ENCODE measurements at regions not wholly inside any gene's neighbourhood (a gene's known extent, or its start where the extent isn't known, plus 50 kb on each side); places are given as distances from the start of the nearest gene placed in this dataset.
"Not testable (repeated sequence)": the region's sequence is repeated elsewhere in the genome, so short reads cannot be mapped to it uniquely, and the experiment has no call there.

DNA sequence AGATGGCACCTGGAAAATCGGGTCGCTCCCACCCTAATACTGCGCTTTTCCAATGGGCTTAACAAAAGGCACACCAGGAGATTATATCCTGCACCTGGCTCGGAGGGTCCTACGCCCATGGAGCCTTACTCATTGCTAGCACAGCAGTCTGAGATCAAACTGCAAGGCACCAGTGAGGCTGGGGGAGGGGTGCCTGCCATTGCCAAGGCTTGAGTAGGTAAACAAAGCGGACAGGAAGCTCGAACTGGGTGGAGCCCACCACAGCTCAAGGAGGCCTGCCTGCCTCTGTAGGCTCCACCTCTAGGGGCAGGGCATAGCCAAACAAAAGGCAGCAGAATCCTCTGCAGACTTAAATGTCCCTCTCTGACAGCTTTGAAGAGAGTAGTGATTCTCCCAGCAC lies 814.8 kb downstream of the SEMA5A start:
- not testable (repeated sequence) for DNase-seq

DNA sequence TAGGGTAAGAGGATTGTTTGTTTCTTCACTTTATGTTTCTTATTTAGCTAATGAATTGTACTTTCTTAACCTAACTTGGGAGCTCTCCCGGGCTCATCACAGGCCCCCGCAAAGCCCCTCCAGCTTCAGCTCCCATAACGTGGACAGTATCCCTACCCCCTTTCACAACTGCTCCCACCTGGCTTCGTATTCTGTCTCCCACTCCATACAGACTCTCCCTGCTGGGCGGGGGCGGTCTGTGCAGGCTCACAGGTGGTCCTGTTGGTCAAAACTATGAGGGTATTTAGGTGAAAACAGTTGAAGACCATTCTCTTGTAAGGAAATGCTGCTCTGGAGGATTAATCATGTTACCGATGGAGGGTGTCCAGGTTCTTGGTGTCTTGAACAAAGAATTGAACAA lies 805.3 kb downstream of the SEMA5A start:
- no peak for DNase-seq

DNA sequence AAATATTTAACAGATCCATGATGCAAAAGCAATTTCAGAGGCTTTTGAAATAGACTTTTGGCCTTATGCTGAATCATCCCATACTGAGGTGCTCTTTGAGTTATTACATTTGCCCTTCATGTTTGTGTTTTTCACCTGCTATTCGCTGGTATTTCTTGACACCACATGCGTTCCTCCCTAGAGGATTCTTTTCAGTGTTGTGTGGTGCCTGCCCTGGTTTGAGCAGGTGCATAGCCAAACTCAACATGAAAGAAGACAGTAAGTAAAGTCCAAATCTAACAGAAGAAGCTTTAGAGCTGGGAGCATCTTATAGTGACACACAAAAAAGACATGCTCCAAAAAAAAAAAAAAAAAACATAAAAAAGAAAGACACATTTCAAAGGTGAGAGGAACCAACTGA lies 796.3 kb downstream of the SEMA5A start:
- DNase-seq = no peak

DNA sequence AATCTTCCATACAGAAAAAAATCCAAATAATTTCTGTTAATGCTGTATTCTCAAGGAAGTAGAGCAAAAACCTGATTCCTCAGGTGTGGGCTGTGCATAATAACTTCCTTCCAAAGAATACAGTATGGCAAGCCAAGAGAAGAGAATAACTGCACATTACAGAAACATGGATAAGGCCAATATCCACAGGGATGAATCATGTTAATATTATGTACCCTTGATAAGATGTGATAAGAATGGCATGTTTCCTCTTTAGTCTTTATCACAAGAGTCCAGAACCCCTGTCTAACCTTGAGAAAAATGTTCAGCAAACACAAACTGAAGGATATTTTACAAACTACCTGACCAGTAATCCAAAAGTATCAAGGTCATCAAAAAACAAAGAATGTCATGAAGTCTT lies 795.8 kb downstream of the SEMA5A start:
- DNase-seq = no peak

DNA sequence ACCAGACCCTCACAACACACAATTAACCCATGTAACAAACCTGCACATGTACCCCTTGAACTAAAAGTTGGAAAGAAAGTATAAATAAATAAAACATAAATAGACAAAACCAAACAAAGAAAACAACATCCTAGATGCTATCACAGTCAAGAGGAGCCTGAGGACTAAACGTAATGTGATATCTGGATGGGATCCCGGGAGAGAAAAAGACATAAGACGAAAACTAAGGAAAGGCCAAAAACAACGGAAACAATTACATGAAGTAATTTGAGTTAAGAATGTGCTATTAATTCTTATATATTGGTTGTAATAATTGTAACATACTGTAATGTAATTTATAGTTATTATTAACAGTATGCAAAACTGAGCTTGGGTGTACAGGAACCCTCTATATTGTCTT lies 793.9 kb downstream of the SEMA5A start:
- DNase-seq = no peak

DNA sequence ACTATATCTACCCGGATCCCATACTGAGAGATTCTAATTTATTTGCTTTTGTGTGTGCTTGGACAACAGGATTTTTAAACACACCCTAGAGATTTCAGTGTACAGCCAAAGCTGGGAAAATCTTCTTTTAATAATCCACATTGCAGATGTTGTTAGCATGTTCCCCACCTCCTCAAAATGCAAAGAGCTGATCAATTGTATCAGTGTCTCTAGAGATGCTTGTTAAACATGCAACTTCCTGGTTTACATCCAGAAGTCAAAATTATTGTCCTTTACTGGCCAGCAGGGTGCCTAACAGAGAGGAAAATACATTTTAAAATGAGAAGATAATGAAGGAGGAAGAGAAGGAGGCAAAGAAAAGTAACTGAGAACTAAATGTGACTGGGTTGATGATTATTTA lies 793.3 kb downstream of the SEMA5A start:
- no peak for DNase-seq

DNA sequence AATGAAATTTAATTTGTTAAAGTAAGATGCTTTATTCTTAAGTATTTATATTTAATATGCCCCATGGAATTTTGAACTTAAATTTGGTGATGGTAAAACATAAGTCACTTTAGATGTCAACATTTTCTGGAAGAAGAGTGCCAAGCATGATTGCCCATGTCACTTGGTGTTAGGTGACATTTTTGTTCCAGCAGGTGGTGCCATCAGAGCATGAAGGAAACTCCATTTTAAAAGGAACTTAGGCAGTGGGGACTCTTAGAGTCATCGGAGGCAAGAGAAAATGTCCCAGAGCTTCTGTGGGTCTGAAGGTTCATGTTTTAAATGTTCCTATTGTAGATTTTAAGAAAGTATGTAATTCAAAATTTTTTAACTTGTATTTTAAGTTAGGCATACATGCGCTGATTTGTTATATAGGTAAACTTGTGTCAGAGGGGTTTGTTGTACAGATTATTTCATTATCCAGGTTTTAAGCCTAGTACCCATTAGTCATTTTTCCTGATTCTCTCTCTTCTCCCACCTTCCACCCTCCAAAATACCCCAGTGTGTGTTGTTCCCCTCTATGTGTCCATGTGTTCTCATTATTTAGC lies 789.3 kb downstream of the SEMA5A start:
- no peak for DNase-seq

DNA sequence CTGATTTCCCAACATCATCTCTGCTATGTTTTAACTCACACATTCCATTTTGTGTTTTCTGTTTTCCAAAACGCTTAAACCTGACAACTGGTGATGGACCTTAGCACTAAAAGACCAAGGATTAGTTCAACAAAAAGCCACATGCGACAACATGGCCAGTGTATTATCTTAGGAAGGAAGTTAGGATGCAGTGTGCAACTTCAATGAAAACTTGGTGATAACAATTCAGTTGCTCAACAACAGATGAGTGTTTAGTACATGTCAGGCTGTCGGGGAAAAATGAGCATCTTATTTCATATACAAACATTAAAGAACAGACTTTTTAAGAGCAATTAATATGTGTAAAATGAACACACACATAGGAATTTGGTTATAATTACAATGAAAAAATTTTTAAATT lies 780.0 kb downstream of the SEMA5A start:
- no peak for DNase-seq

DNA sequence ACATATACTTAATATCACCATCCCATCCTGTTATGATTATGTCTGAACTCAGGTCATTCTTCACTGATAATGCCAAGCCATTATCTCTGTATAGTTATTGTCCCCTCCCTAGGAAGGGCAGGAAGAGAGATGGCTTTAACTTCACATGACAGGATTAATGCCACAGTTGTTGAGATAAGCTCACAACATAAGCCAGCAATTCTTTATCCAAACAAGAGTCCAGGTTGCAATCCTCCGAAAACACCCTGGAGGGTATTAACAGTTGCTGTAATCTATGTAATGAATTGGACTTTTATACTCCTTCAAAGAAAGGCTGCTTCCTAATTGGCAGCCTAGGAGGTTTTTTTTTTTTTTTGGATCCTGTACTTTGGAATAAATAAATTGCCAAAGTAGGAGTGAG lies 779.4 kb downstream of the SEMA5A start:
- no peak for DNase-seq

DNA sequence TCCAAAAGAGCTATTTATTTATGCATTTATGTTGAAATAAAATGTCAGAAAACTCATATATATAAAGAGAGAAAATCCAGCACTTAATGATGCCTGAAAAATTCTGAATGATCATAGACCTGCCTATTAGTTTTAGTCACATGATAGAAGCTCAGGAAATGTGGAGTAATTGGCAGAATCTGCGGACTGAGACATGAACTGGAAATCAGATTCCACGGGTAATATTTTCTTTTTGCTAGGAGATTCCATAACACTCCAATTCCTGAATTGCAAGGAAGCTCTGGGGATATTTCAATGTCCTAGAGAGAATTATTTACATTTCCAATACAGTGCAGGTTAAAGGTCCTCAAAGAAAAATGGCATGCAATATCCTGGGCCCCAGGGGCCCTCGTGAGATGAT lies 778.8 kb downstream of the SEMA5A start:
- no peak for DNase-seq

DNA sequence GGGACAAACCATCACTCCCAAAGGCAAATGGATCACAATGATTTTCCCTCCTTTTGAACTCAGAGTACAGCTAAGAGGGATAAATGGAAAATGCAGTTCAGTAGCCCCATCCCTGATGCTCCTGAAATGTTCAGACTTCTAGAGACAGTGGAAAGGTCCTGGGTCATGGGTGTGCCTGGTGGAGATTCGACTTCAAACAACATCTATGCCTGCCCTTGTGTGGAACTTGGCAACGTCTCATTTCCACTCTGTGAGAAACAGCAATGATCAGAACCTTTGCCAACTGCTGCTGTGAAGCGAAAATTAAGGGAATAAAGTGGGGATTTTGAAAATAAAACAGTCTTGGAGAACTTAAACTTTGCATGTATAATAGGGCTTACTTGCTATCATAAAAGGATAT lies 778.1 kb downstream of the SEMA5A start:
- no peak for DNase-seq

DNA sequence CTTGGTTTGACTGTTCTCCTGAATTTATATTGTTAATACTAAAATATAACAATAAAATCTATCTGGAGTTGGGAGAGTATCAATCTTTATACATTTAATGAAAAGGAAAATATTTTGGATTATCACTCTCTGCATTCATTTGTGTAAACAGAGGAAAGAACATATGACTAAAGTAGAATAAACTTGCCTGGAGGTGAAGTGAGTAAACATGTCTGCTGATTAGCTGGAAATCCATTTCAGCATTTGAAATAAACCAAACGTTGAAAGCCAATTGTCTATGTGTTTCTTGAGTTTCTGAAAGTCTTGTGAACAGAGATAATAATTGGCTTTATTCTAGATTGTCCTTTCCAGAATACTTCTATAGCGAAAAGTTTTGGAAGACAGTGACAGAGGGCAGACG lies 776.2 kb downstream of the SEMA5A start:
- DNase-seq = no peak

DNA sequence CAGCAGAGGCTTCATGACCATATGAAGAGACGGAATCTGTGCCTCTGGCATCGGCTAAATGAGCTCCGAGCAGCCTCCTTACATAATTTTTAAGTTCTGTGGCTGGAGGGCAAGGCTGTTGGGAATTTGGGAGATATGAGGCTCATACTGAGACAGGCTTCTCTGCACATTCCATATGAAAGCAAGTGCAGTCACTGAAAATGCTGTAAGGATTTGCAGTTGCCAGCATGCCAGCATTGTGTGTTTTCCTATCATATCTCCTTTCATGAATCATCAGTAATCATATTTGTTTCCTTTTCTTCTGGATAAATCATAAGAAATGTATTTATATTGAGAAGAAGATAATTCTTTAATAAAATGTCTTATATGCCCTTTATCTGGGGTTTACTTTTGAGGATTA lies 775.4 kb downstream of the SEMA5A start:
- no peak for DNase-seq

DNA sequence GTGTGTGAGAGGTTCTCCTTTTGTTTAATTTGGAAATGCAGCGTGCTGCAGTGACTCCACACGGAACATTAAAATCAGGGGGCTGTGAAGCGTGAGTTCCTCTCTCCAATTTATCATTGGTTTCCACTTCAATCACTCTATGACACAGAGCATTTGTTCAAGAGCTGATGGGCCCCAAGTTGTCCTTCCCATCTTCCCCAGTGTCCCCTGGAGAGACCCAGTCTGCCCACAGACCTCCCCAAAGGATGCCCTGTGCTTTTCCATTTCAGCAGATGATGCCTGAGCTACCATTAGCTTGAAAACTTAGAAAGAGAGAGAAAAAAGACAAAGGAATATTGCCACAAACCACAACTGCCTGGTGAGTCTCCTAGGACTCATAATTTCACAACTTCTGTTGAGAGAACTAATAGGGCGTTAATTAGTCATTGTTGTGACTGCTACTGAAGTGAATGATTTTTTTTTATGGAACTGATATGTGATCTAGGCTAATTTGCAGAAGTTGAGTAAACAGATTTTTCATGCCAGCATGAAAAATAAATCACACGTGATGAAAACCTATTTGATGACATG lies 772.7 kb downstream of the SEMA5A start:
- DNase-seq = no peak

DNA sequence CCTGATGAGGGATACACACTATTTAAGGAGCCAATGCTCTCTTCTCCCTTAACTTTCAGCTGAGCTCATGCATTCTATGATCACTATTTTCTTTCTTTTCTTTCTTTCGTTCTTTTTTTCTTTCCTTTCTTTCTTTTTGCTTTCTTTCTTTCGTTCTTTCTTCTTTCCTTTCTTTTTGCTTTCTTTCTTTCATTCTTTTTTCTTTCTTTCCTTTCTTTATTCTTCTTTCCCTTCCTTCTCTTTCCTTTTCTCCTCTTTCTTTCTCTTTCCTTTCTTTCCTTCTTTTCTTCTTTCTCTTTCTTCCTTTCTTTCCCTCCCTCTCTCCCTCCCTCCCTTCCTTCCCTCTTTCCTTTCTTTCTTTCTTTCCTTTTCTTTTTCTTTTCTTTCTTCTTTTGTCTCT lies 761.2 kb downstream of the SEMA5A start:
- no peak for DNase-seq

DNA sequence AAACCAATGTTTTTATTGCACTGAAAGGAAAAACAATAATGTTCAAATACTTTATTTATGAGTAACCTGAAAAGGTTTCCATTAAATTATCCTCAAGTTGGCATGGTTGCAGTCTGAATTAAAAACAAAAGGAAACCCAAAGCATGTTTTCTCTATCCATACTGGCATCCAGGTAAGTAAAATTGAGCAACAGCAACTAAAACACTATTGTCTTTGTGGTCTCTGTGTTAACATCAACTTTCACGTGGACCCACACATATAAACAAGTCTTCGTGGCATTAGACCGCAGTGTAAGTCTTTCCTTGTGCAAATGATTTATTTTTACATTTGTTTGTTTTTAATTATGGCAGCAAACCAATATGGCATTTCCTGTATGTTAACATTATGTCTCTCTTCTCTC lies 757.6 kb downstream of the SEMA5A start:
- DNase-seq = no peak

DNA sequence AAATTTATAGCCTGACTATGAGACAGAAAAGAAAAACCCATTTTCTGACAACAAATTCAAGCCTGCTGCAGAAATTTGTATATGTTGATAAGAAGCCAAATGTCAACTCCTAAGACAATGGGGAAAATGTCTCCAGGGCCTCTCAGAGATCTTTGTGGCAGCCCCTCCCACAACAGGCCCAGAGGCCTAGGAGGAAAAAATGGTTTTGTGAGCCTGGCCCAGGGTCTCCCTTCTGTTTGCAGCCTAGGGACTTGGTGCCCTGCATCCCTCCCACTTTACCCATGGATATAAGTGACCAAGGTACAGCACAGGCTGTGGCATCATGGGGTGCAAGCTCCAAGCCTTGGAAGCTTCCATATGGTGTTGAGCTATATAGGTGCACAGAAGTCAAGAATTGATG lies 740.2 kb downstream of the SEMA5A start:
- no peak for DNase-seq

DNA sequence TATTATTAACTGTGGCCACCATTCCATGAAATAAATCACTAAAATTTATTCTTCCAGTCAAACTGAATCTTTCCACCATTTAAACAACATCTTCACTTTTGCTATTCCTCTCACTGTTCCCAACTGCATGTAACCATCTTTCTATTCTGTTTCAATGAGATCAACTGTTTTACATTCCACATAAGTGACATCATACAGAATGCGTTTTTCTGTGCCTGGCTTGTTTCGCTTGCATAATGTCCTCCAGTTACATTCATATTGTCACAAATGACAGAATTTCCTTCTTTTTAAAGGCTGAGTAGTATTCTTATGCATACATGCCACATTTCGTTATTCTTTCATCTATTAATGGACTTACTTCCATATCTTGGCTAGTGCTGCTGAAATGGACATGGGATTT lies 738.2 kb downstream of the SEMA5A start:
- DNase-seq = no peak

DNA sequence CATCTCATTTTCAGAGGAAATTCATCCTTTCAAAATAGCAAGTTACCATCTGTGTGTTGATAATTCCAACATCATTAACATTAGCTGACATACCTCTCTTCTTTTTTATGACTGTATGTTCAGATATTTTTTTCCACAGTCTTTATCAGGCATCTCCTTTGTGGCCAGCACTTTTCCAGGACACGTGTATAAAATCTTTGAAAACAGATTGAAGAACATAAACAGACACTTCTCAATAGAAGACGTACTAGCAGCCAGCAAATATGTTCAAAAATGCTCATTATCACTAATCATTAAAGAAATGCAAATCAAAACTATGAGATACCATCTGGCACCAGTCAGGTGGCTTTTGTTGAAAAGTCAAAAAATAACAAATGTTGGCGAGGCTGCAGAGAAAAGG lies 734.3 kb downstream of the SEMA5A start:
- no peak for DNase-seq

DNA sequence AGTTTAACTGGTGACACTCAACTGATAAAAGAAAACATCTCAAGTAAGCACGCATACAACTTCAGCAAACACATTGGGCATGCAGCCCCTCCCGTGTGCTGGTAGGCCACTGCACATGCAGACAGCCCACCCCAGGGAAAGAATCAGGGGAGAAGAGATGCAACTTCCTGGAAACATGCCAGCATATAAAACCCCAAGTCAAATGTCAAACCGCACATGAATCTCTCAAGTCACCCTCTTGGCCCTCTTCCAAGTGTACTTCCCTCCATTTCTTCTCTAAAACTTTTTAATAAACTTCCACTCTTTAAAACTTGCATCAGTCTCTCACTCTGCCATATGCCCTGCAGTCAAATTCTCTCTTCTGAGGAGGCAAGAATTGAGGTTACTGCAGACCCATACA lies 732.7 kb downstream of the SEMA5A start:
- DNase-seq = no peak

DNA sequence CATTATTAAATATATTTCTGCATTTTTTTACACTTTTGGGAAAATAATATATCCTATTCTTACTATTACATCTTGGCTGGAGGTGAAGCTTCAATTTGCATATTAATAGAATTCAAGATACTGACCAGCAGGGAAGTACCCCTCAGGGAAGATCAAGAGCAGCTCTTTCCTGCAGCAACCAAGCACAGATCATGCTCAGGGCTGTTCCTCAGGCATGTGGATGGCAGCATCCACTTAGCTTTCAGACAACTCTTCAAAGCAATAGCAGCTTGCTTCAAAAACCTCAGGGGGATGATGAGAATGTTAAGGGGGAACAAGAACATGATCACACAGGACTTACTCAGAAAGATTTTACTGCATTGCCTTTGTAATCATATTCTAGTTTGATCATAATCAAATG lies 731.8 kb downstream of the SEMA5A start:
- no peak for DNase-seq

DNA sequence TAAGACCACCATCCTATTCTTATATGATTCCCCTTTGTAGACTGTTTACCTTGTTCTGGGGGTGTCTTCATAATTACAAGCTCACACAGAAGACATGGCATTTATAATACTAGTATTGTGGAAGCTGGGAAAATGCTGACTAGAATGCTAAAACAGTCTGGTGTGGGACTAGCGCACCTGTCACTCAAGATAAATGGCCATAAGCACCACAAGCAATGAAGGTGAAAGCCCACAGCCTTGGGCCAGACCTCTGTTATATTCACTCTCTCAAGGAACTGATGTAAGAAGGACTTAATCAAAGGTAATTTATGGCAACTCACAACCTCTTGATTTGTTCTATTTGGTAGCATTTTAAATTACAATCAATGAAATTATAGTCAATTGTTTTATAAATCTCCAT lies 721.5 kb downstream of the SEMA5A start:
- no peak for DNase-seq

DNA sequence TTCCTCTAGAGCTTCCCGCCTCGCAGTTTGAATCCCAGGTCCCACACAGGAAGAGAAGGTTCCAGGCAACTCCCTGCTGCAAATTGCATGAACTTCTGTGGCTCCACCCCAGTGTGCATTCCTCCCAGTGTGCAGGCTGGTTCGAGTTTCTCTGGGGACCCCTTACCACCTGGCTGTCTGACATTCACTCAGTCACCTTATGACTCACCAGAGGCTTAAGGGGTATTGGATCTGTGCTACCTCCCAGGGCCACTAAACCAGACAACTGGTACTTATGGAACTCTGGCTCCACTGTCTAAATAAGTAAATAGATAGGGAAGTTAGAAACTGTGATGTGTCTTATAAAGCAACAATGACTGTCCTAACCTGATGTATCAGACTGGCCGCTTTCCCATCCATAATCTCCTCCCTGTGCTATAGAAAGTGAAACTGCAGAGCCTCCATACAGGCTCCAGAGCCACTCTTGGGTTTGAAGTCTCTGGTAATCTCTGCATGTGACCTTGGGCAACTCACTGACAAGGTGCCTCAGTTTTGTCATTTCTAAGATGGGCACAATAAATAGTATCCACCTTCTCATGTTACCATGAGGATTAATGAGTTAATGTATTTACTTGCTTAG lies 720.6 kb downstream of the SEMA5A start:
- no peak for DNase-seq

DNA sequence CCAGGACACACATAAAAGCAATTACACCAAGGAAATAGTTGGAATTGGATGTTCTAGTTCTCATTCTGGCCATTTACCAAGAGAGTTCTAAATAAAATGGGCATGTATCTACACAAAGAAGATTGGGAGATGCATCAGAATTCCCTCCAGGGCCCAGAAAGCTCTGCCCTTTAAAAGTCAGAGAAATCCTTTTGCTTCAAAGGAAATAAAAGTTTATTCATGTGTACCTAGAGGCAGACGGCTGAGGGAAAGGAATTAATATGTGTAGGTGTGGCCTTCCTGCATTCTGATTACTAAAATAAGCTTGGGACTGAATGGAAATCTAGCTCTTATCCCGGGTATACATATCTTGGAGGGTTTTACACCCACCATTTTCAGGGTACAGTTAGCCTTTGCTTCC lies 719.4 kb downstream of the SEMA5A start:
- DNase-seq = no peak

DNA sequence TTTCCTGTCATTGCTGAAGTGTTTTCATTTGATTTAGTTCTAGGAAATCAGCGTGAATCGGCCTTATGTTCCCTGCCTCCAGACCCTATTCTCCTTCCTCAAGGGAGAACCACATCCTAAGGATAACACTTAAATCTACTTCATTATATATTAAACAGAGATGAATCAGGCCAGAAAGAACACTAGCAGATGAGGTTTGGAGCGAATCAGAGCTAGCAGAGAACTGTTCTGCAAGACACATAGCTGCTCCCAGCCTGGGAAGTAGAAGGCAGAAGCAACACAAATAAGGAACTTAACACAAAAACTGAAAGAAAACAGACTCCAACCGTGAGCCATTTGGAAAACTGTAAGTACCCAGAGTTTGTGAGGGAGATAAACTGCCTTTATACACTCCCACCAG lies 718.2 kb downstream of the SEMA5A start:
- no peak for DNase-seq
